Heart left ventricle (tissue), 13 donors: ENCODE measurements at regions not wholly inside any gene's neighbourhood (a gene's known extent, or its start where the extent isn't known, plus 50 kb on each side); places are given as distances from the start of the nearest gene placed in this dataset.

Experiments used
- POLR2A ChIP-seq, 2 donors: fragments of 450-650 bp; IDR thresholded peaks; one replicate each; pipeline ENCODE4 v1.6.1; 2017; ENCODE audit warnings: antibody characterized with exemption in 2 of 2, mild to moderate bottlenecking in 2 of 2, moderate library complexity in 2 of 2
- TF ChIP-seq, protein P1 (sequence below), 12 donors: fragments of 200-600 bp; sonication (generic) in 4 of 12; IDR thresholded peaks; one replicate each; pipeline versions ENCODE4 v1.5.0 to v1.8.0; 2018 to 2022; ENCODE audit warnings: antibody characterized with exemption in 12 of 12, mild to moderate bottlenecking in 5 of 12
- donor health status: ischemic (EF 13 %, LVEDD 7.1; RV severe dilation, severe dysfunction).
- donor health status: DM: no; HTN: yes; CAD: no.
- donor health status: DM: no; HTN: no; CAD: no.
- donor health status: ischemic (EF 25% LVEDD 6.9; RV normal size, moderate dysfunction).
- donor health status: ischemic (EF 25% LVEDD 5.7; RV mildly dilated, moderate dysfunction).
- donor health status: ischemic (EF 35%, LVEDD 5.7; RV mildly dilated, moderate dysfunction).
- donor health status: nonischemic (EF 11% LVEDD 7.7; RV severe dilation, severe dysfunction).
- donor health status: DM: yes; HTN: yes; CAD: no.
- donor health status: PGD.
- donor health status: ischemic (EF 29% LVEDD 5.4; RV normal size, mild dysfunction).
- donor health status: nonischemic (EF 23%, LVEDD 6.1; RV moderate dilation, normal function).

DNA sequence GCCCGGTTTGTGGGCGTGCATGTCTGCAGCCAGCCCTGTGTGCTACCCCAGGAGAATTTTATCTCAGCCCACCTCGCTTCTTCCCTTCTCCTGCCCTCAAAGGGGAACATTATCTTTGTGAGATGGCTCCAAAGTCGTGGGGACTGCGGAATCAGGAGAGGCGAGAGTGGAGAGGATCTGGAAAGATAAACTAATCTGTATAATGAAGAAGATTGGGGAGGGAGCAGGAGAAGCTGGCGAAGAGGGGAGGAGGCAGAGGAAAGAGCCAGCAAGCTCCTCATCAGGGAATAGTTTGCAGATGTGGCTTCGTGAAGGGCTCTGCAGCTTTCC, 310.3 kb downstream of the MATN1 start:
- TF ChIP-seq, protein P1, sequence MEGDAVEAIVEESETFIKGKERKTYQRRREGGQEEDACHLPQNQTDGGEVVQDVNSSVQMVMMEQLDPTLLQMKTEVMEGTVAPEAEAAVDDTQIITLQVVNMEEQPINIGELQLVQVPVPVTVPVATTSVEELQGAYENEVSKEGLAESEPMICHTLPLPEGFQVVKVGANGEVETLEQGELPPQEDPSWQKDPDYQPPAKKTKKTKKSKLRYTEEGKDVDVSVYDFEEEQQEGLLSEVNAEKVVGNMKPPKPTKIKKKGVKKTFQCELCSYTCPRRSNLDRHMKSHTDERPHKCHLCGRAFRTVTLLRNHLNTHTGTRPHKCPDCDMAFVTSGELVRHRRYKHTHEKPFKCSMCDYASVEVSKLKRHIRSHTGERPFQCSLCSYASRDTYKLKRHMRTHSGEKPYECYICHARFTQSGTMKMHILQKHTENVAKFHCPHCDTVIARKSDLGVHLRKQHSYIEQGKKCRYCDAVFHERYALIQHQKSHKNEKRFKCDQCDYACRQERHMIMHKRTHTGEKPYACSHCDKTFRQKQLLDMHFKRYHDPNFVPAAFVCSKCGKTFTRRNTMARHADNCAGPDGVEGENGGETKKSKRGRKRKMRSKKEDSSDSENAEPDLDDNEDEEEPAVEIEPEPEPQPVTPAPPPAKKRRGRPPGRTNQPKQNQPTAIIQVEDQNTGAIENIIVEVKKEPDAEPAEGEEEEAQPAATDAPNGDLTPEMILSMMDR (IDR thresholded peaks at IDR 0.05): no peak
- no peak for TF ChIP-seq POLR2A (IDR thresholded peaks at IDR 0.05)
